ENCODE measurements at regions not wholly inside any gene's neighbourhood (a gene's known extent, or its start where the extent isn't known, plus 50 kb on each side); places are given as distances from the start of the nearest gene placed in this dataset.

DNA sequence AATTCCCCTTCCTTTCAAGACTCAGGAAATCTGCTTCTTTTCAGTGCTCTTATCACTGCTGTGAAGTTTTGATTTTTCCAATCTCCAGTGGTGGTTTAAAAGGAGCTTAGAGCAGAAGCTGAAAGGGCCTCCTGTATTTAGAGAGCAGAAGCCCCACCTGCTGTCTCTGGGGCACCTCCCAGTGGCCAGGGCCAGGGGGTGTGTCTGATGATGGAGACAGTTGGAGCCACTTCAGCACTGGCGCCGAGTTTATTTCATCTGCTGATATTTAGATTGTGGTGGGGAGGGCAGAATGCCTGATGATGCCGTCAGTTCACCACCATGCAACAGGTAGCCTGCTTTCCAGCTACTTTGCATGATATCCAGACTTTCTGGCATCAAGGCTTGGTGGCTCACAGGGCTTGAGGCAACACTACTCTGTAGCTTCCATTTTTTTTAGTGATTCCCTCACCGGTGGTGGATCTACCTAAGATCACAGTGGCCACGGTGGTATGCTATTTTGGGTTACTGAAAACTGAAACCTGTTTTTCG is 371.9 kb downstream of the KCNRG start:
- no peak for TF ChIP-seq POLR2A (IDR thresholded peaks at IDR 0.05)
- TF ChIP-seq, protein P1, sequence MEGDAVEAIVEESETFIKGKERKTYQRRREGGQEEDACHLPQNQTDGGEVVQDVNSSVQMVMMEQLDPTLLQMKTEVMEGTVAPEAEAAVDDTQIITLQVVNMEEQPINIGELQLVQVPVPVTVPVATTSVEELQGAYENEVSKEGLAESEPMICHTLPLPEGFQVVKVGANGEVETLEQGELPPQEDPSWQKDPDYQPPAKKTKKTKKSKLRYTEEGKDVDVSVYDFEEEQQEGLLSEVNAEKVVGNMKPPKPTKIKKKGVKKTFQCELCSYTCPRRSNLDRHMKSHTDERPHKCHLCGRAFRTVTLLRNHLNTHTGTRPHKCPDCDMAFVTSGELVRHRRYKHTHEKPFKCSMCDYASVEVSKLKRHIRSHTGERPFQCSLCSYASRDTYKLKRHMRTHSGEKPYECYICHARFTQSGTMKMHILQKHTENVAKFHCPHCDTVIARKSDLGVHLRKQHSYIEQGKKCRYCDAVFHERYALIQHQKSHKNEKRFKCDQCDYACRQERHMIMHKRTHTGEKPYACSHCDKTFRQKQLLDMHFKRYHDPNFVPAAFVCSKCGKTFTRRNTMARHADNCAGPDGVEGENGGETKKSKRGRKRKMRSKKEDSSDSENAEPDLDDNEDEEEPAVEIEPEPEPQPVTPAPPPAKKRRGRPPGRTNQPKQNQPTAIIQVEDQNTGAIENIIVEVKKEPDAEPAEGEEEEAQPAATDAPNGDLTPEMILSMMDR (IDR thresholded peaks at IDR 0.05), result no peak
- TF ChIP-seq EP300 (IDR thresholded peaks at IDR 0.05), result no peak
